ENCODE measurements at regions not wholly inside any gene's neighbourhood (a gene's known extent, or its start where the extent isn't known, plus 50 kb on each side); places are given as distances from the start of the nearest gene placed in this dataset.
A peak's percentile ranks its signal among the peaks of the same experiment; 100 is the strongest.

GRCh38 chr10:70956029-70956759 lies 67.8 kb upstream of the PCBD1 start:
- H3K27me3 ChIP-seq (ENCODE audit: control insufficient read depth, insufficient read depth, low read length): peaks cover 29% of the 10 kb centered on the region
- no TSS peak for BruUV-seq (replicated peaks)
- no peaks in the 10 kb centered on the region for H3K4me1 ChIP-seq (ENCODE audit: control insufficient read depth, insufficient read depth, low read length)
- ChIA-PET POLR2A (no interaction called here), CTCF (interaction anchor here (0.5 kb wide), 1 partner anchor 35 kb away, joined by 3 read pairs; no protein-coding TSS in a partner anchor)
- intact Hi-C loops (cut with micrococcal nuclease; ENCODE audit: unreplicated experiment) (no loop called here), in situ Hi-C loops (cut with HindIII; ENCODE audit: low pct_unique_long_range_greater_than_20kb, low sequenced_read_pairs) (no loop called here)
- no peak overlapping the region for H3K27ac ChIP-seq (ENCODE audit: low read length)
- ATAC-seq (peak; percentile 65; the same call in 1 of the 2 replicates), DNase-seq (ENCODE audit: low read depth, low spot score) (no peak)
- TF ChIP-seq REST (IDR thresholded peaks at IDR 0.05; ENCODE audit: insufficient read depth in 1 of 2, low read depth in 2 of 2, low read length in 1 of 2) (no peak), SIN3A (IDR thresholded peaks at IDR 0.05; ENCODE audit: borderline replicate concordance, insufficient read depth, low read depth, low read length) (no peak), CTCF (IDR thresholded peaks at IDR 0.05) (no peak), POLR2AphosphoS5 (IDR thresholded peaks at IDR 0.05; ENCODE audit: low read depth, low read length) (no peak), TCF7L2 (IDR thresholded peaks at IDR 0.05; ENCODE audit: low read depth, low read length) (no peak)
- H3K36me3 ChIP-seq (ENCODE audit: control insufficient read depth, insufficient read depth, low read length): no peaks in the 10 kb centered on the region
- no peaks in the 10 kb centered on the region for H3K9me3 ChIP-seq (ENCODE audit: control insufficient read depth, insufficient read depth, low read depth, low read length)
- H3K4me3 ChIP-seq (ENCODE audit: low read depth in 2 of 2, low read length in 2 of 2): no peak overlapping the region

- CTCF ChIA-PET: interaction anchor here (0.6 kb wide), 1 partner anchor 76 kb away, joined by 3 read pairs; no protein-coding TSS in a partner anchor
- intact Hi-C loops (cut with micrococcal nuclease; ENCODE audit: unreplicated experiment): no loop called here
Measured at GRCh38 chr10:70958396-70958795, 70.0 kb upstream of the PCBD1 start.

More at GRCh38 chr10:70958396-70958795, 70.0 kb upstream of the PCBD1 start:
- Histone ChIP-seq H3K4me3 (ENCODE audit: low read depth in 2 of 2, low read length in 2 of 2) (no peak overlapping the region), H3K27me3 (ENCODE audit: control insufficient read depth, insufficient read depth, low read length) (peaks cover 26% of the 10 kb centered on the region), H3K36me3 (ENCODE audit: control insufficient read depth, insufficient read depth, low read length) (no peaks in the 10 kb centered on the region), H3K9me3 (ENCODE audit: control insufficient read depth, insufficient read depth, low read depth, low read length) (no peaks in the 10 kb centered on the region), H3K27ac (ENCODE audit: low read length) (no peak overlapping the region), H3K4me1 (ENCODE audit: control insufficient read depth, insufficient read depth, low read length) (no peaks in the 10 kb centered on the region)
- no peak for DNase-seq (ENCODE audit: low read depth, low spot score)
- BruUV-seq (replicated peaks): no TSS peak
- POLR2A ChIA-PET: no interaction called here
- in situ Hi-C loops (cut with HindIII; ENCODE audit: low pct_unique_long_range_greater_than_20kb, low sequenced_read_pairs): no loop called here
- ATAC-seq: no peak
- TF ChIP-seq CTCF (IDR thresholded peaks at IDR 0.05) (no peak), TCF7L2 (IDR thresholded peaks at IDR 0.05; ENCODE audit: low read depth, low read length) (no peak), POLR2AphosphoS5 (IDR thresholded peaks at IDR 0.05; ENCODE audit: low read depth, low read length) (no peak), SIN3A (IDR thresholded peaks at IDR 0.05; ENCODE audit: borderline replicate concordance, insufficient read depth, low read depth, low read length) (no peak), REST (IDR thresholded peaks at IDR 0.05; ENCODE audit: insufficient read depth in 1 of 2, low read depth in 2 of 2, low read length in 1 of 2) (no peak)

All from Panc1 (cell line).